GM23248 (cell line): ENCODE measurements at regions not wholly inside any gene's neighbourhood (a gene's known extent, or its start where the extent isn't known, plus 50 kb on each side); places are given as distances from the start of the nearest gene placed in this dataset.

ENCODE experiments used
- EZH2 ChIP-seq: fragments of 200-600 bp; sonication (generic); IDR thresholded peaks from 2 replicates; pipeline ENCODE4 v1.6.1; 2018; ENCODE audit warnings: antibody characterized with exemption, mild to moderate bottlenecking; ENCODE audit not compliant: insufficient read depth, poor library complexity, severe bottlenecking
- EZH2phosphoT487 ChIP-seq: fragments of 200-600 bp; sonication (generic); IDR thresholded peaks from 2 replicates; pipeline ENCODE4 v1.6.1; 2018; ENCODE audit warnings: antibody characterized with exemption, moderate library complexity, mild to moderate bottlenecking, low read depth; ENCODE audit not compliant: insufficient read depth

GRCh38 chrX:122301491-122301890 is 882.6 kb upstream of the GRIA3 start:
- TF ChIP-seq EZH2 (no peak), EZH2phosphoT487 (no peak)
